CD4-positive, CD25-positive, alpha-beta regulatory T cell (primary cell): ENCODE measurements at regions not wholly inside any gene's neighbourhood (a gene's known extent, or its start where the extent isn't known, plus 50 kb on each side); places are given as distances from the start of the nearest gene placed in this dataset.
"Not testable (repeated sequence)": the region's sequence is repeated elsewhere in the genome, so short reads cannot be mapped to it uniquely, and the experiment has no call there.

Experiments
- ATAC-seq, 2 donors: fragments of 150-1000 bp; cut with Tn5 transposase; one replicate each; pipeline ENCODE4 v1.10.0; 2021; ENCODE audit warnings: low read depth in 2 of 2, moderate number of reproducible peaks in 2 of 2, moderate library complexity in 1 of 2
- DNase-seq, 3 donors: peaks; one replicate each; pipeline versions ENCODE4 v3.0.0 to v3.0.0-alpha.2; 2012 to 2022; ENCODE audit warnings: mixed read lengths in 1 of 3
- H3K27ac ChIP-seq: one replicate; pipeline ENCODE4 v1.7.0; 2013; ENCODE audit warnings: mild to moderate bottlenecking, low read length; ENCODE audit not compliant: insufficient read depth, poor library complexity, severe bottlenecking
- H3K27me3 ChIP-seq: one replicate; pipeline ENCODE4 v1.7.0; 2013; ENCODE audit warnings: low read length; ENCODE audit not compliant: control insufficient read depth, insufficient read depth
- H3K36me3 ChIP-seq: one replicate; pipeline ENCODE4 v1.7.0; 2013; ENCODE audit warnings: mild to moderate bottlenecking, low read length, moderate library complexity; ENCODE audit not compliant: control insufficient read depth, insufficient read depth
- H3K4me1 ChIP-seq: 2 replicates; pipeline ENCODE4 v1.7.0; 2013; ENCODE audit warnings: mild to moderate bottlenecking, low read length; ENCODE audit not compliant: insufficient read depth, control insufficient read depth, poor library complexity, severe bottlenecking
- H3K4me3 ChIP-seq: one replicate; pipeline ENCODE4 v1.7.0; 2013; ENCODE audit warnings: low read depth, mild to moderate bottlenecking, low read length, moderate library complexity
- H3K9me3 ChIP-seq, 2 experiments: 1 replicate in 1 of 2; 2 replicates in 1 of 2; pipeline ENCODE4 v1.7.0; 2013; ENCODE audit warnings: low read length in 2 of 2, mild to moderate bottlenecking in 1 of 2, moderate library complexity in 1 of 2; ENCODE audit not compliant: control insufficient read depth in 2 of 2
- H3K27ac Mint-ChIP-seq, 3 donors: one replicate each; pipeline ENCODE4 v1.8.0; 2020 to 2022; ENCODE audit warnings: mild to moderate bottlenecking in 3 of 3, mixed read lengths in 3 of 3, moderate library complexity in 2 of 3
- H3K27me3 Mint-ChIP-seq: one replicate; pipeline ENCODE4 v1.8.0; 2022; ENCODE audit warnings: mild to moderate bottlenecking, mixed read lengths
- H3K36me3 Mint-ChIP-seq: one replicate; pipeline ENCODE4 v1.8.0; 2020; ENCODE audit warnings: mixed read lengths
- H3K4me1 Mint-ChIP-seq, 4 donors: one replicate each; pipeline ENCODE4 v1.8.0; 2020 to 2022; ENCODE audit warnings: mixed read lengths in 4 of 4, mild to moderate bottlenecking in 1 of 4
- H3K4me3 Mint-ChIP-seq, 4 donors: one replicate each; pipeline ENCODE4 v1.8.0; 2020 to 2022; ENCODE audit warnings: mild to moderate bottlenecking in 4 of 4, mixed read lengths in 4 of 4, moderate library complexity in 3 of 4
- H3K9me3 Mint-ChIP-seq, 7 donors: one replicate each; pipeline ENCODE4 v1.8.0; 2020 to 2022; ENCODE audit warnings: mixed read lengths in 7 of 7, mild to moderate bottlenecking in 3 of 7, moderate library complexity in 2 of 7

DNA sequence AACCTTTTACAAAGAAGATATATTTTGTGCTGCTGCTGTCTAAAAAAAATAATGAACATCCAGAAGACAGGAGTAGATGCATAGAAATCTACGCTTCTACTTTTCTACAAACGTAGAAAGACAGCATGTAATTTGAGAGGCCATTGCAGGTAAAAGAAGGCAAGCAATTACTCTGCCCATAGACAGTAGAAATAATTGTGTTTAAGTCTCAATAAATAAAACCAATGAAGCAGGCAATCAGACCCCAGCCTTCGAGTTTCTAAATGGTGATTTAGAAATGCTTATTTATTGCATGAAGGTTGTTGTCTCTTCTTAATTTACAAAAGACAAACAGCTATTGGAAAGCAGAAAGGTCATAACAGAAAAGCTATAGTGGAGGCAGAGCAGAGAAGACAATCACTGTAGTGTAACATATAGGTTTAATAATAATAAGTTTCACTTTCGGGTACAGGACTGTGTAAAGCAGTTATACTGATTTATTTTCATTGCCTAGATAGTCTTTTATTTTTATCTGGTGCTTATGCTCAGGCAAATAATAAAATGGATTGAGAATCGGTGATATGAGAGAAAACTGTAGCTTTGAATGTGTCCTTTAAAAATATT is 123.0 kb upstream of the TACR3 start:
- no peak overlapping the region for H3K27ac ChIP-seq
- ATAC-seq (no peak), DNase-seq (no peak)
- Mint-ChIP-seq H3K27me3 (no peaks in the 10 kb centered on the region), H3K36me3 (no peaks in the 10 kb centered on the region), H3K9me3 (peaks cover 0 to 20% (median 4%) of the 10 kb centered on the region in 7 donors), H3K4me3 (no peak overlapping the region), H3K27ac (no peak overlapping the region), H3K4me1 (no peaks in the 10 kb centered on the region)
- H3K9me3 ChIP-seq: no peaks in the 10 kb centered on the region
- no peaks in the 10 kb centered on the region for H3K27me3 ChIP-seq
- H3K4me1 ChIP-seq: no peaks in the 10 kb centered on the region
- H3K4me3 ChIP-seq: no peak overlapping the region
- H3K36me3 ChIP-seq: no peaks in the 10 kb centered on the region

DNA sequence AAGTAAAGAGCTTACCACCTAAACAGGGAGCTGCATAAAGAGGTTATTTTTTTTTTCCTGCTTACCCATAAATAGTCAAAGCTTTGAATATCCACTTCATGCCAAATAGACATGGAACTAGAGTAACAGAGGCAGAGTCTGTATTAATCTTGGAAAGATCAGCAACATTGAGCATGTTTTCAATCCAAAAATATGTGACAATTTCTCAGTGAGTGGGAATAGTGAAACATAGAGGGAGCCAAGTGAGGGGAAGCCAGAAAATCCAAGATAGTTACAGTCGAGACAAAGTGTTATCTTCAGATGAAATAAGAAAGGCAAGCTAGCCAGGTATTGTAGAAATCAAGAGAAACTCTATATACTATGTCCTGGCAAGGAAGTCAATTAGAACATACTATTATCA is 122.3 kb upstream of the TACR3 start:
- no peak for DNase-seq
- Mint-ChIP-seq H3K9me3 (peaks cover 0 to 20% (median 4%) of the 10 kb centered on the region in 7 donors), H3K27me3 (no peaks in the 10 kb centered on the region), H3K27ac (no peak overlapping the region), H3K36me3 (no peaks in the 10 kb centered on the region), H3K4me3 (no peak overlapping the region), H3K4me1 (no peaks in the 10 kb centered on the region)
- H3K36me3 ChIP-seq: no peaks in the 10 kb centered on the region
- H3K27ac ChIP-seq: no peak overlapping the region
- no peak overlapping the region for H3K4me3 ChIP-seq
- no peak for ATAC-seq
- H3K9me3 ChIP-seq: no peaks in the 10 kb centered on the region
- no peaks in the 10 kb centered on the region for H3K4me1 ChIP-seq
- H3K27me3 ChIP-seq: no peaks in the 10 kb centered on the region

DNA sequence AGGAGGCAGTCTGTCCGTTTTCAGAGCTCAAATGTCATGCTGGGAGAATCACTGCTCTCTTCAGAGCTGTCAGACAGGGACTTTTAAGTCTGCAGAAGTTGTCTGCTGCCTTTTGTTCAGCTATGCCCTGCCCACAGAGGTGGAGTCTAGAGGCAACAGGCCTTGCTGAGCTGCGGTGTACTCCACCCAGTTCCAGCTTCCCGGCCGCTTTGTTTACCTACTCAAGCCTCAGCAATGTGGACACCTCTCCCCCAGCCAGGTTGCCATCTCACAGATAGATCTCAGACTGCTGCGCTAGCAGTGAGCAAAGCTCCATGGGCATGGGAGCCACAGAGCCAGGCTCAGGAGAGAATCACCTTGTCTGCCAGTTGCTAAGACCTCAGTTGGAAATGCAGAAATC is 90.5 kb upstream of the TACR3 start:
- not testable (repeated sequence) for ATAC-seq, H3K4me3 ChIP-seq, H3K4me3 Mint-ChIP-seq, H3K9me3 ChIP-seq, H3K27me3 Mint-ChIP-seq, H3K27ac ChIP-seq, H3K36me3 Mint-ChIP-seq, DNase-seq, H3K27me3 ChIP-seq, H3K27ac Mint-ChIP-seq, H3K9me3 Mint-ChIP-seq, H3K4me1 ChIP-seq, H3K36me3 ChIP-seq, H3K4me1 Mint-ChIP-seq

DNA sequence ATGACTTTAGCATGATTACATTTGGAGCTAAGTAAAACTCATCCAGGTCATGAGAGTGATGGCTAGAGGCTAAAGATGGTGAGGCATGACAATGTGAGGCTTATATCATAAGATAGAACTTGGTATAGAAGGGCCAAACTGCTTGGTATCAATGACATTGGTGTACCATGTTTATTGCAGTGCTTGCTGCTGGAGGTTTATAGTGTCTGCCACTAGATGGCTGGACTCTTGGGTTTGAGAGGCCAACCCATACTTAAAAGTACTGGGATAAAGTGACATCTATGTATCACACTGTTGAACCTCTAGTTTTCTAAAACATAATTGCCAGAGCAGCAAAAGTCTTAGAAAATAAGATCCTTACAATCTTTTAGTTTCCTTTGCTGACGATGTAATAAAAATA is 83.0 kb upstream of the TACR3 start:
- Histone ChIP-seq H3K27ac (no peak overlapping the region), H3K36me3 (no peaks in the 10 kb centered on the region), H3K4me3 (no peak overlapping the region), H3K9me3 (no peaks in the 10 kb centered on the region), H3K4me1 (no peaks in the 10 kb centered on the region), H3K27me3 (no peaks in the 10 kb centered on the region)
- Mint-ChIP-seq H3K27me3 (no peaks in the 10 kb centered on the region), H3K36me3 (no peaks in the 10 kb centered on the region), H3K4me3 (no peak overlapping the region), H3K4me1 (no peaks in the 10 kb centered on the region), H3K9me3 (peaks cover 0 to 14% (median 2%) of the 10 kb centered on the region in 7 donors), H3K27ac (no peak overlapping the region)
- ATAC-seq (no peak), DNase-seq (no peak)

DNA sequence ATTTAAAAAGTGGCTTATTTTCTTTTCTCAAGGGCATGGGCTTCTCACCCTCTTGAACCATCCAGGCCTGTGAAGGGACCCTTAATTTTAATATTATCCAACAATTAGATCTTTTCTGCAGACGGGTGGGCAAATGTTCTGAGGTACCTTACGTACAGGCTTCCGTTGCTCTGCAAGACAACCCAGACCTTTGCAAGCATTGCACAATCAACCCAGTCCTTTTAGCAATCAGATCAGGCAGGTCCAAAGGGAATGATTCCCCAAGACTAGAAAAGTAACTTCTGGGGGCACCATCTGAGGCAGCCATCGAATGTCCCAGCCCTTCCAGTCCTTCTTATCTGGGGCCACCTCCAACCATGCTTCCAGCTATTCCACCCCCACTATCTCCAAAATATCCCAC is 67.3 kb upstream of the TACR3 start:
- no peaks in the 10 kb centered on the region for H3K9me3 ChIP-seq
- H3K27ac ChIP-seq: no peak overlapping the region
- Mint-ChIP-seq H3K27me3 (no peaks in the 10 kb centered on the region), H3K4me1 (no peaks in the 10 kb centered on the region), H3K9me3 (peaks cover 0 to 9% (median 1%) of the 10 kb centered on the region in 7 donors), H3K27ac (no peak overlapping the region), H3K36me3 (no peaks in the 10 kb centered on the region), H3K4me3 (no peak overlapping the region)
- no peaks in the 10 kb centered on the region for H3K27me3 ChIP-seq
- H3K4me3 ChIP-seq: no peak overlapping the region
- no peak for ATAC-seq
- no peaks in the 10 kb centered on the region for H3K4me1 ChIP-seq
- no peak for DNase-seq
- H3K36me3 ChIP-seq: no peaks in the 10 kb centered on the region

DNA sequence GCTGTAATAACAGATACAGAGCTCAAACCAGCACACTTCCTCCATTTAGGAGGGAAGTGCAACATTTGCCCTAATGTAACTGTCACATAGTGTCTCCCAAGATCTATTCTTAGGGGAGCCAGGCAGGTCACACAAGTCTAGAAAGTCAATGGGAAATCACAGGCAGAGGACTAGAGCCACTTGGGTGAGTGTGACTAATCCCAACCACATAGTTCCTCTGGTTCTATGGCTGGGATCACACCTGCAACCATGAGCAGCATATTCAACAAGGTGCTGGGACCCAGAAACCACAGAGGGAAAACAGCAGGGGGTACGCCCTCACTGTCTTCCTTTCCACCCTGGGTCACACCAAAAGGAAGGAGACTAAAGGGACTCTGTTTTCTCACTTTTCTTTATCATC is 66.8 kb upstream of the TACR3 start:
- Histone ChIP-seq H3K4me1 (no peaks in the 10 kb centered on the region), H3K4me3 (no peak overlapping the region), H3K9me3 (no peaks in the 10 kb centered on the region), H3K27ac (no peak overlapping the region), H3K27me3 (no peaks in the 10 kb centered on the region), H3K36me3 (no peaks in the 10 kb centered on the region)
- no peak overlapping the region for H3K27ac Mint-ChIP-seq
- H3K36me3 Mint-ChIP-seq: no peaks in the 10 kb centered on the region
- no peak overlapping the region for H3K4me3 Mint-ChIP-seq
- ATAC-seq (no peak), DNase-seq (no peak)
- H3K9me3 Mint-ChIP-seq: peaks cover 0 to 9% (median 1%) of the 10 kb centered on the region in 7 donors
- no peaks in the 10 kb centered on the region for H3K27me3 Mint-ChIP-seq
- no peaks in the 10 kb centered on the region for H3K4me1 Mint-ChIP-seq

DNA sequence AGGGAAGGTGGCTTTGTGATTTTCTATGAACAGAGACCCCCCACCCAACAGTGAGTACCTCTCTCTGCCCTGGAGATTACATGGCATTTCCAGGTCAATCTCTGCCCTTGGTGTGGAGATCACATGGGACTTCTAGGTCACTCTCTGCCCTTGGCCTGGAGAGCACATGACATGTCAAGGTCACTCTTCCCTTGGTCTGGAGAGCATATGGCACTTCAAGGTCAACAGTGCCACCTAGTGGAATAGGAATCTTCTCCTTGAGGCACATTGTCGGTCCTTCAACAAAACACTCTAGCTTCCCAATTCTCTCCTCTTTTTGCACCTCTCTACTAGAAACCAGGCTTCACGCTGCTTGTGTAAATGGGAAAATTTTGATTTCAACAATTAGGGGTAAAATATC is 66.2 kb upstream of the TACR3 start:
- H3K4me3 Mint-ChIP-seq: no peak overlapping the region
- Histone ChIP-seq H3K27me3 (no peaks in the 10 kb centered on the region), H3K9me3 (no peaks in the 10 kb centered on the region), H3K36me3 (no peaks in the 10 kb centered on the region), H3K4me3 (no peak overlapping the region), H3K4me1 (no peaks in the 10 kb centered on the region), H3K27ac (no peak overlapping the region)
- H3K4me1 Mint-ChIP-seq: no peaks in the 10 kb centered on the region
- H3K27me3 Mint-ChIP-seq: no peaks in the 10 kb centered on the region
- no peak overlapping the region for H3K27ac Mint-ChIP-seq
- H3K9me3 Mint-ChIP-seq: peaks cover 0 to 9% (median 1%) of the 10 kb centered on the region in 7 donors
- DNase-seq (peak in 1 of 3 donors; percentile 6), ATAC-seq (no peak)
- no peaks in the 10 kb centered on the region for H3K36me3 Mint-ChIP-seq

DNA sequence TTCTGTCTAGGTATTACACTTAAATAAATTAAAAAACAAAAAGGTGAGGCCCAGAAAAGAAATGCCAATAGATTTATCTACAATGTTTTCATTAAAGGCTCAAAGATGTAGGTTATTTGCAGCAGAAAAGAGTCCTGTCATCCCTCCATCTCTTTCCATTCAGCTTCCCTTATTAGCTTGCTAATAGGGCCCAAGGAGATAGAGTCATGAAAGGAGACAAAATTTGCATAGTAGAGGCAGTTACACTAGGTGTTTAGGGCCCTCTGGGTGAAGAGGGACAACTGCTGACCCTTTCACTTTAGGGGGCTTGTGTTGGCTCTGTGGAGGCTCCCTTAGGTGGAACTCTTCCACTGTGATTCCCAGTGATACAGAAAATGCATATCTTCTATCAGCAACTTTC is 58.4 kb upstream of the TACR3 start:
- no peaks in the 10 kb centered on the region for H3K36me3 Mint-ChIP-seq
- no peak overlapping the region for H3K4me3 Mint-ChIP-seq

More for the DNA sequence above, 58.4 kb upstream of the TACR3 start:
- H3K9me3 ChIP-seq: no peaks in the 10 kb centered on the region
- no peak overlapping the region for H3K27ac ChIP-seq
- H3K27ac Mint-ChIP-seq: no peak overlapping the region
- H3K4me1 ChIP-seq: no peaks in the 10 kb centered on the region
- H3K4me1 Mint-ChIP-seq: no peaks in the 10 kb centered on the region
- no peaks in the 10 kb centered on the region for H3K27me3 Mint-ChIP-seq
- no peaks in the 10 kb centered on the region for H3K27me3 ChIP-seq
- DNase-seq (no peak), ATAC-seq (no peak)
- H3K4me3 ChIP-seq: no peak overlapping the region
- H3K9me3 Mint-ChIP-seq: peaks cover 0 to 5% (median 0%) of the 10 kb centered on the region in 7 donors
- no peaks in the 10 kb centered on the region for H3K36me3 ChIP-seq
